PC-9 (cell line): ENCODE measurements at regions not wholly inside any gene's neighbourhood (a gene's known extent, or its start where the extent isn't known, plus 50 kb on each side); places are given as distances from the start of the nearest gene placed in this dataset.

Source experiments
- EZH2 ChIP-seq: fragments of 200-600 bp; sonication (generic); IDR thresholded peaks from 2 replicates; pipeline ENCODE4 v1.8.0; 2017; ENCODE audit warnings: antibody characterized with exemption, low read depth
- TF ChIP-seq, protein P1 (sequence below): fragments of 200-600 bp; sonication (generic); conservative IDR thresholded peaks from 2 replicates; pipeline ENCODE4 v1.6.1; 2017; ENCODE audit warnings: mixed run types, antibody characterized with exemption, mild to moderate bottlenecking, moderate library complexity

GRCh38 chrX:17295791-17296190 is 79.2 kb upstream of the NHS start:
- TF ChIP-seq, protein P1, sequence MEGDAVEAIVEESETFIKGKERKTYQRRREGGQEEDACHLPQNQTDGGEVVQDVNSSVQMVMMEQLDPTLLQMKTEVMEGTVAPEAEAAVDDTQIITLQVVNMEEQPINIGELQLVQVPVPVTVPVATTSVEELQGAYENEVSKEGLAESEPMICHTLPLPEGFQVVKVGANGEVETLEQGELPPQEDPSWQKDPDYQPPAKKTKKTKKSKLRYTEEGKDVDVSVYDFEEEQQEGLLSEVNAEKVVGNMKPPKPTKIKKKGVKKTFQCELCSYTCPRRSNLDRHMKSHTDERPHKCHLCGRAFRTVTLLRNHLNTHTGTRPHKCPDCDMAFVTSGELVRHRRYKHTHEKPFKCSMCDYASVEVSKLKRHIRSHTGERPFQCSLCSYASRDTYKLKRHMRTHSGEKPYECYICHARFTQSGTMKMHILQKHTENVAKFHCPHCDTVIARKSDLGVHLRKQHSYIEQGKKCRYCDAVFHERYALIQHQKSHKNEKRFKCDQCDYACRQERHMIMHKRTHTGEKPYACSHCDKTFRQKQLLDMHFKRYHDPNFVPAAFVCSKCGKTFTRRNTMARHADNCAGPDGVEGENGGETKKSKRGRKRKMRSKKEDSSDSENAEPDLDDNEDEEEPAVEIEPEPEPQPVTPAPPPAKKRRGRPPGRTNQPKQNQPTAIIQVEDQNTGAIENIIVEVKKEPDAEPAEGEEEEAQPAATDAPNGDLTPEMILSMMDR, result no peak
- TF ChIP-seq EZH2, result no peak
